Uterus (tissue), 3 donors: ENCODE measurements at regions not wholly inside any gene's neighbourhood (a gene's known extent, or its start where the extent isn't known, plus 50 kb on each side); places are given as distances from the start of the nearest gene placed in this dataset.

Source experiments
- DNase-seq, 2 donors: peaks; one replicate each; pipeline ENCODE4 v3.0.0-alpha.2; 2019 to 2020
- H3K27ac ChIP-seq, 2 donors: fragments of 200-600 bp; sonication (generic); 1 replicate in 1 of 2; 2 replicates in 1 of 2; pipeline ENCODE4 v1.5.1; 2016 to 2018
- H3K27me3 ChIP-seq, 2 donors: fragments of 200-600 bp; sonication (generic); one replicate each; pipeline ENCODE4 v1.5.1; 2018 to 2019; ENCODE audit warnings: control low read depth in 1 of 2
- H3K36me3 ChIP-seq, 2 donors: fragments of 200-600 bp; sonication (generic); one replicate each; pipeline ENCODE4 v1.5.1; 2019; ENCODE audit warnings: control low read depth in 1 of 2
- H3K4me1 ChIP-seq, 2 donors: fragments of 200-600 bp; sonication (generic); one replicate each; pipeline ENCODE4 v1.5.1; 2018 to 2019; ENCODE audit warnings: control low read depth in 1 of 2
- H3K4me3 ChIP-seq, 2 donors: fragments of 200-600 bp; sonication (generic); 1 replicate in 1 of 2; 2 replicates in 1 of 2; pipeline ENCODE4 v1.5.1; 2018 to 2019; ENCODE audit warnings: mild to moderate bottlenecking in 1 of 2
- H3K9me3 ChIP-seq, 2 donors: fragments of 200-600 bp; sonication (generic); one replicate each; pipeline ENCODE4 v1.5.1; 2019; ENCODE audit warnings: control low read depth in 1 of 2
- POLR2A ChIP-seq, 2 donors: fragments of 450-650 bp; IDR thresholded peaks; one replicate each; pipeline ENCODE4 v1.6.1; 2016; ENCODE audit warnings: antibody characterized with exemption in 2 of 2, mild to moderate bottlenecking in 1 of 2, moderate library complexity in 1 of 2
- intact Hi-C: fragments of 100-400 bp; cut with DNase I; formaldehyde crosslinking; loops from one replicate; pipeline ENCODE4 v1.15.1; 2023; ENCODE audit warnings: low total_unique reads
- TF ChIP-seq, protein P1 (sequence below), 4 experiments: fragments of 200-600 bp in 2 of 4; fragments of 450-650 bp in 2 of 4; sonication (generic) in 2 of 4; IDR thresholded peaks; one replicate each; pipeline ENCODE4 v1.5.1; 2016 to 2019; ENCODE audit warnings: antibody characterized with exemption in 4 of 4, mild to moderate bottlenecking in 2 of 4, moderate library complexity in 1 of 4
- donor health status: DM: yes; HTN: yes; CAD: no.

DNA sequence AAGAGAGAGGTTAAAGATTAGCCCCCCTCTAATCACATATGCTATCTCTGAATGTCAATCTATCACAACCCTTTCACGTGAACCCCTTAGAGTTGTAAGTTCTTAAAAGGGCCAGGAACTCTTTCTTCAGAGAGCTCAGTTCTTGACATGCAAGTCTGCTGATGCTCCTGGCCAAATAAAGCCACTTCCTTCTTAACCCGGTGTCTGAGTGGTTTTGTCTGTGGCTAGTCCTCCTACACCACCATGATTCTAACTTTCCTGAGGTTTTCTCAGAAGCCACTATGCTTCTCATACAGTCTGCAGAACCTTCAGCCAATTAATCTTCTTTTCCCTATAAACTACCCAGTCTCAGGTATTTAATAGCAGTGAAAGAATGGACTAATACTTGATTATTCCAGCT lies 231.1 kb upstream of the CNTN6 start:
- DNase-seq = no peak

DNA sequence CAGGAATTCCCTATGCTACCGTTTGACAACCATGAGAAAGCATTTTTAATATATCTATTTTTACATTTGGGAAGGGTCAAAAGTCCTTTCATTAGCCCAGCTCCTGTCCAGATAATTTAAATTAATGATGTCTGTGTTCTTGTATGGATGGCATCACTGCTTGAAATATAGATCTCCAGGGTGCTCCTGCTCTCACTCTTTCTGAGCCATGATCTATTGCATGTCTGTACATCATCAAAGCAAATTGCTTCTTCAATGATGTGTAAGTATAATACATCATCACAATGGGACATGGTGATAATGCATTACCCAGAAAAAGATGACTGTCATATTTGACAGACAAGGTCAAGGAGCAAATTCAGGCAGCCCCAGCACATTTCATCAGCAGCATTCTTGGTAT lies 223.6 kb upstream of the CNTN6 start:
- no peaks in the 10 kb centered on the region for H3K4me1 ChIP-seq
- H3K4me3 ChIP-seq = no peak overlapping the region
- no peak overlapping the region for H3K27ac ChIP-seq
- TF ChIP-seq POLR2A (IDR thresholded peaks at IDR 0.05) = no peak
- TF ChIP-seq, protein P1, sequence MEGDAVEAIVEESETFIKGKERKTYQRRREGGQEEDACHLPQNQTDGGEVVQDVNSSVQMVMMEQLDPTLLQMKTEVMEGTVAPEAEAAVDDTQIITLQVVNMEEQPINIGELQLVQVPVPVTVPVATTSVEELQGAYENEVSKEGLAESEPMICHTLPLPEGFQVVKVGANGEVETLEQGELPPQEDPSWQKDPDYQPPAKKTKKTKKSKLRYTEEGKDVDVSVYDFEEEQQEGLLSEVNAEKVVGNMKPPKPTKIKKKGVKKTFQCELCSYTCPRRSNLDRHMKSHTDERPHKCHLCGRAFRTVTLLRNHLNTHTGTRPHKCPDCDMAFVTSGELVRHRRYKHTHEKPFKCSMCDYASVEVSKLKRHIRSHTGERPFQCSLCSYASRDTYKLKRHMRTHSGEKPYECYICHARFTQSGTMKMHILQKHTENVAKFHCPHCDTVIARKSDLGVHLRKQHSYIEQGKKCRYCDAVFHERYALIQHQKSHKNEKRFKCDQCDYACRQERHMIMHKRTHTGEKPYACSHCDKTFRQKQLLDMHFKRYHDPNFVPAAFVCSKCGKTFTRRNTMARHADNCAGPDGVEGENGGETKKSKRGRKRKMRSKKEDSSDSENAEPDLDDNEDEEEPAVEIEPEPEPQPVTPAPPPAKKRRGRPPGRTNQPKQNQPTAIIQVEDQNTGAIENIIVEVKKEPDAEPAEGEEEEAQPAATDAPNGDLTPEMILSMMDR (IDR thresholded peaks at IDR 0.05) = no peak
- no peaks in the 10 kb centered on the region for H3K27me3 ChIP-seq
- no peaks in the 10 kb centered on the region for H3K9me3 ChIP-seq
- no peaks in the 10 kb centered on the region for H3K36me3 ChIP-seq
- intact Hi-C loops = no loop called here
- DNase-seq = no peak

More for the DNA sequence above, 231.1 kb upstream of the CNTN6 start:
- no peaks in the 10 kb centered on the region for H3K36me3 ChIP-seq
- H3K4me3 ChIP-seq = no peak overlapping the region
- no peaks in the 10 kb centered on the region for H3K4me1 ChIP-seq
- no peaks in the 10 kb centered on the region for H3K27me3 ChIP-seq
- H3K9me3 ChIP-seq = no peaks in the 10 kb centered on the region
- TF ChIP-seq POLR2A (IDR thresholded peaks at IDR 0.05) = no peak
- TF ChIP-seq, protein P1 (IDR thresholded peaks at IDR 0.05) = no peak
- intact Hi-C loops = no loop called here
- no peak overlapping the region for H3K27ac ChIP-seq

DNA sequence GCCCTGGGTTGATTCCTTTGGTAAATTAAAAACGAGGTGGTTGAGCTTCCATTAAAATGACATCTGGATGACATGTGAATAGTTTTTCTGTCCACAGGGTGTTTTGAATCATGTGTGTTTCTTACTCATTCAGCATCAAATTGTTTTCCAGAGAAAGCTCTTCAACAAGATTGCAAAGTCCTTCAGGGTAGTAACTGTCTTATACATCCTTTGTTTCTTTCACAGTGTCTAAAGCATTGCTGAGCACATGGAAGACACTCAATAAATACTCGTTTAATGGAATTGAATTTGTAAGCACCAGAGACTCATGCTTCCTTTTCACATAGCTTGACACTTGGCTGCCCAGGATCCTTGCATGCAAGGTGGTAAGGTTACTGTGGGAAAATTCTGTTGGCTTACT lies 223.1 kb upstream of the CNTN6 start:
- Histone ChIP-seq H3K36me3 (no peaks in the 10 kb centered on the region), H3K27me3 (no peaks in the 10 kb centered on the region), H3K4me1 (no peaks in the 10 kb centered on the region), H3K27ac (no peak overlapping the region), H3K9me3 (no peaks in the 10 kb centered on the region), H3K4me3 (no peak overlapping the region)
- intact Hi-C loops = no loop called here
- TF ChIP-seq, protein P1 (IDR thresholded peaks at IDR 0.05) = no peak
- TF ChIP-seq POLR2A (IDR thresholded peaks at IDR 0.05) = no peak
- DNase-seq = no peak

DNA sequence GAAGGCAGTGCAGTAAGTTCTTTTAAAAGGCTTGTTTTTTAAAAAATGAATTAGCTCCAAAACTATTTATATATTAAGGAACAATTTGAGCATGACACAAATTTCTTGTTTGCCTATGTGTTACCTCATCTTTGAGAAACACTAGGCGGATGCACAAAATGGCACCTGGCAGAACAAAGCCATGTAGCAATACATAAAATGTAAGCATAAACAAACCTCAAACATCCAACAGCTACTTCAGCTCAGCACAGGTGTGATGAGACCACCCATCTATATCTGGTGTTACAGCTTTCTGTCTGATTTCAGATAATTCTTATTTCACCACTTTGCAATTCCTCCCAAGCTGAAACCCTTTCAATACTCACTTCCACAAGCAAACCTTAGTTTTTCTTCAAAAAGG lies 221.2 kb upstream of the CNTN6 start:
- no peak for TF ChIP-seq POLR2A (IDR thresholded peaks at IDR 0.05)
- TF ChIP-seq, protein P1 (IDR thresholded peaks at IDR 0.05) = no peak
- Histone ChIP-seq H3K9me3 (no peaks in the 10 kb centered on the region), H3K4me1 (no peaks in the 10 kb centered on the region), H3K27ac (no peak overlapping the region), H3K4me3 (no peak overlapping the region), H3K36me3 (no peaks in the 10 kb centered on the region), H3K27me3 (no peaks in the 10 kb centered on the region)
- intact Hi-C loops = no loop called here
- DNase-seq = no peak

DNA sequence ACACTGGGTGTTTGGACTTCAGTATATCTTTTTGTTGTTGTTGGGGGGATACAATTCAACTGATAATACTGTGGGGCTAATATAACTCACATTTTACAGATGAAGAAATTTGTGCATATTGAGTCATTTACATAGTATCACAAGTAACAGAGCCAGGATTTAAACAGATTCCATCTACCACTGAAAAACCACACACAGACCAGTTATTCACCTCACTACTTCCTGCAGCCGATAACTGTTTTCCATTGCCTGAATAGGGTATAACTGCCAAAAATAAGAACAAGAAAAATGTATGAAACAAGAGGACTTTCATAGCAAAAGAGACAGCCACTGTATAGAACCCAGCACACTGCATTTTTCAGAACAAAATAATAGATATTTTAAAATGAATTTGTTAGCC lies 215.8 kb upstream of the CNTN6 start:
- H3K27ac ChIP-seq = no peak overlapping the region
- H3K36me3 ChIP-seq = no peaks in the 10 kb centered on the region
- no peak overlapping the region for H3K4me3 ChIP-seq
- intact Hi-C loops = no loop called here
- H3K27me3 ChIP-seq = no peaks in the 10 kb centered on the region
- DNase-seq = no peak
- no peaks in the 10 kb centered on the region for H3K4me1 ChIP-seq
- no peak for TF ChIP-seq POLR2A (IDR thresholded peaks at IDR 0.05)
- TF ChIP-seq, protein P1 (IDR thresholded peaks at IDR 0.05) = no peak
- H3K9me3 ChIP-seq = no peaks in the 10 kb centered on the region
